Ramos (cell line): ENCODE measurements at regions not wholly inside any gene's neighbourhood (a gene's known extent, or its start where the extent isn't known, plus 50 kb on each side); places are given as distances from the start of the nearest gene placed in this dataset.
"Not testable (repeated sequence)": the region's sequence is repeated elsewhere in the genome, so short reads cannot be mapped to it uniquely, and the experiment has no call there.

Experiments
- in situ Hi-C: fragments of 300-500 bp; cut with MboI; formaldehyde crosslinking; loops from one replicate; pipeline ENCODE4 v1.14.3; 2022; ENCODE audit warnings: low sequenced_read_pairs; ENCODE audit not compliant: unreplicated experiment

GRCh38 chr7:106713452-106713851, 52.5 kb upstream of the CCDC71L start:
- in situ Hi-C loops: not testable (repeated sequence)

GRCh38 chr7:106714590-106715442, 53.9 kb upstream of the CCDC71L start:
- in situ Hi-C loops: not testable (repeated sequence)

GRCh38 chr7:106715730-106716129, 54.8 kb upstream of the CCDC71L start:
- in situ Hi-C loops: no loop called here

GRCh38 chr7:106717254-106717954, 56.4 kb upstream of the CCDC71L start:
- in situ Hi-C loops: no loop called here

- in situ Hi-C loops: no loop called here
Measured at GRCh38 chr7:106717955-106718871, 57.3 kb upstream of the CCDC71L start.

GRCh38 chr7:106720641-106721040, 59.7 kb upstream of the CCDC71L start:
- in situ Hi-C loops: no loop called here

- in situ Hi-C loops: no loop called here
Measured at GRCh38 chr7:106721816-106722785, 61.1 kb upstream of the CCDC71L start.

GRCh38 chr7:106723398-106723797, 62.4 kb upstream of the CCDC71L start:
- in situ Hi-C loops: no loop called here

GRCh38 chr7:106729720-106730385, 68.9 kb upstream of the CCDC71L start:
- in situ Hi-C loops: no loop called here

GRCh38 chr7:106731187-106731586, 70.2 kb upstream of the CCDC71L start:
- in situ Hi-C loops: no loop called here

- in situ Hi-C loops: no loop called here
Measured at GRCh38 chr7:106731646-106732444, 70.9 kb upstream of the CCDC71L start.

GRCh38 chr7:106735637-106736036, 74.7 kb upstream of the CCDC71L start:
- in situ Hi-C loops: no loop called here

- in situ Hi-C loops: no loop called here
Measured at GRCh38 chr7:106736123-106736507, 75.2 kb upstream of the CCDC71L start.

- in situ Hi-C loops: no loop called here
Measured at GRCh38 chr7:106736508-106737201, 75.7 kb upstream of the CCDC71L start.

GRCh38 chr7:106737202-106737562, 76.2 kb upstream of the CCDC71L start:
- in situ Hi-C loops: no loop called here

- in situ Hi-C loops: no loop called here
Measured at GRCh38 chr7:106740806-106741205, 79.8 kb upstream of the CCDC71L start.

- in situ Hi-C loops: no loop called here
Measured at GRCh38 chr7:106744563-106745091, 83.7 kb upstream of the CCDC71L start.
